HG02588 (cell line): ENCODE measurements at regions not wholly inside any gene's neighbourhood (a gene's known extent, or its start where the extent isn't known, plus 50 kb on each side); places are given as distances from the start of the nearest gene placed in this dataset.

ENCODE experiments used
- ATAC-seq: cut with Tn5 transposase; IDR thresholded peaks from one replicate; pipeline ENCODE4 v1.9.1; 2021; ENCODE audit warnings: mild to moderate bottlenecking, moderate library complexity; ENCODE audit not compliant: unreplicated experiment

GRCh38 chr20:40591536-40591935 lies 97.5 kb downstream of the MAFB start:
- ATAC-seq = no peak

GRCh38 chr20:40591119-40591518 lies 97.9 kb downstream of the MAFB start:
- ATAC-seq = no peak

DNA sequence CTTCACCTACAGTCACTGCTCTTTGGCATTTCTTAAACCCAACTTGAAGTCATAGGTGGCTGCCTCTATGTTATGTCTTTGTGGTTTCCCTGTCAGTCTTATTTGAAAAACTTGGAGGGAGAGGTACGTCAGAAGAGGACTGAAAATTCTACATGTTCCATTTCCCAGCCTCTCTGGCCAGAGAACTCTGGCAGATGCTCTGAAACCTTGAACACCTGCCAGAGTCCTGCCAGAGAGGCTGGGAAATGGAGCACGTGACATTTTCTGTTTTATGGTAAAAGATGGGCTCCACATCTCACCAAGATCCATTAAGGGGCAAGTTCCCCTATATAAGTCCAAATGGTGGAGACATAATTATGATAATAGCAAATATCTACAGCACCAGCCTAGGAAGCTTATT lies 99.5 kb downstream of the MAFB start:
- no peak for ATAC-seq

- no peak for ATAC-seq
These were observed 100.1 kb downstream of the MAFB start for GRCh38 chr20:40588891-40589290.

DNA sequence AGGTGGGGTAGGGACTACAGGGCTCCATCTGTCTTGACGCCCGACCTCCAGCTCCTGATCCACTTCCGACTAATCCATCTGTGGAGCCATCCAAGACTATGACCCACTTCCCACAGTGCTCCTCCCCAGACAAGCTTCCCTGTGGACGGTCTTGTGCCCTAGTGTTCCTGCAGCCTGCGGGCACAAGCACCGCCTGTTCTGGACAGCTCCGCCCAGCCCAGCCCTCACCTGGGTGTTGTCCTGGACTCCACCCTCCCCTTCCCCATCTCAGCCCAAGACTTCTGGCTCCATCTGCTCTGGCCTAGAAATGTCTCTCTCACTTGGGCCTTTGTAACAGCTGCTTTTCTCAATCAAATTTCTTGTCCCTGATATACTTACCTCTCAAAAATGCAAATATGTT lies 102.0 kb downstream of the MAFB start:
- no peak for ATAC-seq

DNA sequence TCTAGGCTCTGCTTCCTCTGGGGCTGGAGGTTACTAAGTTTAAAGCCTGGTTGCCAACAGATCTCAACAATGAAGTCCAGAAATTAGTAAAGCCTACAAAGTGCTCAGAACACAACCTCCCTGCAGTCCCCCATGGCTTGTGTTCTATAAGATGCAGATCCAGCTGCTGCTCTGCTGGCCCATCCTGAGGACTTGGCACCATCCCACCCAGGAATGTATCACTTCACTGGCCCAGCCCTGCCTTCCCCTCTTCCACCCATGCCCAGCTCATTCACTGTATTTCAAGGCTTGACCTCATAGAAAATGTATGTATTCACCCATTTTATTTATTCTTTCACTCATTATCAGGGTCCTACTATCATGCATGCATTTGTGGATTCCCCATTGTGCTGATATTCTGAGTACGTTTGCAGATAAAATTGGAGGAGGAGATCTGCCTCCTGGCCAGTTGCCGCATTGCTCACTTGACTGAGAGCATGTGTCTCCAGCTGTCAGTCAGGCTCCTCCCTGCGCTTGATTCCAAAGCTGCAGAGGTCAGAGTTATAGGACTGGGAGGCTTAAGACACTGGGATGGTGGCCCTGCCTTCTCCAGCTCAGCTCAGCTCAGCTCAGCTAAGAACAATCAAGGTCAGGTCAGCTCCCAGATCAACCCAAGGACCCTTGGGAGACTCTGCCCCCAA lies 104.8 kb downstream of the MAFB start:
- no peak for ATAC-seq

DNA sequence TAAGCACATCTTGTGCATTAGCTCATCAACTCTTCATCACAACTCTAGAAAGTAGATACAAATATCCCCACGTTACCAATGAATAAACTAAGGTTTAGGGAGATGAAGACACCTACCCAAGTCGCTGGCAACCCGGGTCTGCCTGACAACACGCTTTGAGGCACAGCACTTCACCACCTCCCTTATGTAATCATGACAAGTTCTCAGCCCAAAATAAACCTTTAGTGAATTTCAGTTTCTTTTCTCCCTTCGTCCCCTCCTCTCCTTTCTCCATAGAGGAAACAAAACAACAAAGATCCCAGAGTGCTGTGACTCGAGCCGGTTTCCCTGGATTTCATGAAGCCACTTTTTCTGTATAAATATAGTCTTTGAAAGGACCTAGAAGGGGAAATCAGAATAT lies 105.4 kb downstream of the MAFB start:
- ATAC-seq = no peak

DNA sequence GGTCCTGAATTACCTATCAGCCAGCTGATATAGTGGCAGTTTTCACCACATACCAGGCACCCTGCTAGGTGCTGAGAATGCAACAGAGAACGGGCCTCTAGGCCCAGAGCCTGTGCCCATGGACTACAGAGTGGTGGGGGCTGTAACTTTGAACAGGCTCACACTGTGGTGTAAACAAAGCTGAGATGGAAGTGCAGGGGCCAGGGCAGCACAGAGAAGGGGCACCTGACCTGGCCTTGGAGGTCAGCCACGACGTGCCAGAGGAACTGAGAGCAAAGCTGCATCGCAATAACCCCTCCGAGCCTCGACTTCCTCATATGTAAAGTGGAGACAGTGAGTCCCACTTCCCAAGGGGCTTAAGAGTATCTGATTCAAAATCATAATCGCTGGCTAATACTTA lies 105.8 kb downstream of the MAFB start:
- no peak for ATAC-seq

DNA sequence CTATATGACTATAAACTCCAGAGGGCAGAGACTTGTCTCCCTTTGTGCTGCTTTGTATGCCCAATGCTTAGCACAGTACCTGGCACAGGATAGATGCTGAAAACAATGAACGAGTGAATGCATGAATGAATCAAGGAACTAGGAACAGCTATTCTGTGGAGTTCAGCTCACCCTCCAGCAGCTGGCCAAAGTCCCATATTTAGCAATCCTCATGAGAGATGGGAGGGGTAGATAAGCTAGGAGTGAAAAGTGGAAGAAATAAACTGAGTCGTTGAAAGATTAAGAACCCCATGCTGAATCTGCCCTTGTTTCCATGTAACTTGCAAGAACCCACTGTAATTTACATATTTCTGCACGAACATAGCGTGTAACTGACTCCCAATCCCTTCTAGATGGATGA lies 106.5 kb downstream of the MAFB start:
- no peak for ATAC-seq

- ATAC-seq = no peak
These were observed 109.3 kb downstream of the MAFB start for GRCh38 chr20:40579701-40580100.

- ATAC-seq = no peak
These were observed 110.1 kb downstream of the MAFB start for GRCh38 chr20:40578961-40579360.

GRCh38 chr20:40575851-40576250 lies 113.2 kb downstream of the MAFB start:
- no peak for ATAC-seq

DNA sequence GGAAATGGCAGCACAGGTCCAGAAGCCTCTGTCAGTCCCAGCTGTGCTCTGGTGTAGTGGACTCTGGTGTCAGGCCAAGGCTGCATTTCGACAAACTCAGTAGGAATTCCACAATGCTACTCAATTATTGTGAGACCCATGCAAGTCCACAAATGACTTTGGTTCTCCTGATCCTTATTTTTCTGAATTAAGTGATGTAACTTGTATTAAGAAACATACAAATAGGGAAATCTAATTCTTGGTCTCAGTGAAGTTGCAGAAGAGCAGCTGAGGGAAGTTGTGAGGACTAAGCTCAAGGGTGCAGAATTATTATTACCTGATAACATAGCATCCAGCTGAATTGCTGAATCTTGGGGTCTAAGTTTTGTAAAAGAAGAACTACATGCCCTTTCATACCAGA lies 116.8 kb downstream of the MAFB start:
- ATAC-seq = no peak

DNA sequence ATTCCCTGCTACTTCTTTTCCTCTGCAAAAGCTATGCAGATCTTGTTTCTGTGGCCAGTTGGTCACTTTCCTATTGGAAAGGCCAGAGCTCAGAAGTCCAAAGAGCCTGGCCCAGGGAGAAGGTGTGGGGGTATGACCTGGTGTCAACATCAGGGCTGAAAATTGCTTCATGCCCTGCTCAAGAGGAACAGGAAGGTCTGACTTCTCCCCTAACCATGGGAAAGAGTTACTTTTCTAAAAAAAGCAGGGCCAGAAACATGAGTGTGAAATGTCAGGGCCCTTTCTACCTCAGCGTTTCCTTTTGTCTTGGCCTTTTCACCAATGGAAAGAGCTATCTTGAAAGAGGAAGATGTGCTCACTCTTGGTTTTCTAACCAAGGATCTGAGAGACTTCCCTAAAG lies 117.4 kb downstream of the MAFB start:
- ATAC-seq = no peak

GRCh38 chr20:40568200-40568599 lies 120.8 kb downstream of the MAFB start:
- no peak for ATAC-seq

DNA sequence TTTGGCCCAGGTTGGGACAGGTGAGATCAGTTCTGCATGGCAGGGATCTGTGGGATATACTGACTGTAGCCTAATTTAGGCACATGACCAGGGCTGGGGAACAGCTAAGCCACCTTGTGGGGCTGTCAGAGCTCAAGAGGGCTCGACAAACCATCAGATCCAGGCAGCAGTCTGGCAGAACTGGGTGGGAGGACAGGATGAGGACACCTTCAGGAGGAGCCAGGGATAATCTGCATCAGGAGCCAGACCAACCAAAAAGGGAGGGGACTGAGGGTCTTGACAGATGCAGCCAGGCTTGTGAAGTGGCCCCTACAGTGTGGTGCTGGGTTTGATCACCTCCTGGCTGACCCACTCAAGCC lies 123.4 kb downstream of the MAFB start:
- no peak for ATAC-seq

GRCh38 chr20:40565001-40565681 lies 123.9 kb downstream of the MAFB start:
- ATAC-seq = no peak

GRCh38 chr20:40563296-40563950 lies 125.6 kb downstream of the MAFB start:
- no peak for ATAC-seq

DNA sequence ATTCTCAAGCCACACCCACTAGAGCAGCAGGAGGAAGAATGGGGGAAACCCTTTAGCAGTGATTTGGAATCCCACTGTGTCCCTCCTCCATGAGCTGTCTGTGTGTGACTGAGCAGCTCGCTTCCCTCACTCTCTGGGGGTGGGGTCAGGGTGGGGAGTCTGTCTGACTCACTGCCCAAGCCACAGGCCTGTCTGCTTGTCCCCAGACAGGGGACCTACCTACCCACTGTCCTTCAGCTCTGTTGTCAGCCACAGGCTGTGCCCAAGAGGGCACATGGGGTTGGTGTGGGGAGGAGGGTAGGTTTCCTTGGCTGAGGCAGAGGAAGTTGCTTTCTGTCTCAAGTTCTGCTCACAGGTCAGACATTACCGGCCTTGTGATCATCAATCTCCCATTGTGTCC lies 127.0 kb downstream of the MAFB start:
- ATAC-seq = no peak

DNA sequence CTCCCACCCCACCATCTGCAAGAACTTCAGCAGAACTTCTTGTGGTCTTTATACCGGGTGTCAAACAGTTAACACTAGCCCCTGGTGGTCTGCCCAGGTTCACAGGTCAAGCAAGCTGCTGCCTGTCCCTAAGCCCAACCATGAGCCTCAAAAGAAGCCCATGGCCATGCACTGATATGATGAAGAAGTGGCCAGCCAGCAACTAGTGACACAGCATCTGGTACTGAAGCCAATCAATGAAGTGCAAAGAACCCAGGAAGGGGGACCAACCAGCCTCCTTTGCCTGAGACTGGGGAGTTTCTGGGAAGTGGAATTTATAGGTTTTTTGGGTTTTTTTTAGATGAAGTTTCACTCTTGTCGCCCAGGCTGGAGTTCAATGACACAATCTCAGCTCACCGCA lies 127.8 kb downstream of the MAFB start:
- ATAC-seq = no peak

DNA sequence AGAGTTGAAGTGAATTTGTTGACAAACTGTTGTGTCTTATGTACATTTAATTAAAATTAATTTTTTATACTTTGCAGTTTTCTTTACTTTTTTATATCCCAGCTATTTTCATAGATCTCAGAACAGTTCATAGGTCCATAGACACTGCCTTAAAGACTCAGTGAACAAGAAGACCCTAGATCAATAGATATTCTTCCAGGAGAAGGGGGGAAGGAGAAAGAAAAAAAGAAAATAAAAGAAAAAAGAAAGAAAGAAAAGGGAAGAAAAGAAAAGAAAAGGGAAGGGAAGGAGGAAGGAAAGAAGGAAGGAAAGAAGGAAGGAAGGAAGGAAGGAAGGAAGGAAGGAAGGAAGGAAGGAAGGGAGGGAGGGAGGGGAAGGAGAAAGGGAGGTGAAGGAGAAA lies 130.8 kb downstream of the MAFB start:
- ATAC-seq = no peak

- ATAC-seq = no peak
These were observed 137.9 kb downstream of the MAFB start for GRCh38 chr20:40551125-40551530.
